Activated naive CD8-positive, alpha-beta T cell treated with anti-CD3 and anti-CD28 coated beads for 36 hours (primary cell): ENCODE measurements at regions not wholly inside any gene's neighbourhood (a gene's known extent, or its start where the extent isn't known, plus 50 kb on each side); places are given as distances from the start of the nearest gene placed in this dataset.
"Not testable (repeated sequence)": the region's sequence is repeated elsewhere in the genome, so short reads cannot be mapped to it uniquely, and the experiment has no call there.

Source experiments
- DNase-seq: peaks from one replicate; pipeline ENCODE4 v3.0.0; 2021
- H3K27ac Mint-ChIP-seq: one replicate; pipeline ENCODE4 v1.8.0; 2022; ENCODE audit warnings: mild to moderate bottlenecking, moderate library complexity, mixed read lengths
- H3K27me3 Mint-ChIP-seq: one replicate; pipeline ENCODE4 v1.8.0; 2022; ENCODE audit warnings: mild to moderate bottlenecking, mixed read lengths
- H3K36me3 Mint-ChIP-seq: one replicate; pipeline ENCODE4 v1.8.0; 2021; ENCODE audit warnings: mild to moderate bottlenecking, mixed read lengths
- H3K4me1 Mint-ChIP-seq: one replicate; pipeline ENCODE4 v1.8.0; 2021; ENCODE audit warnings: mixed read lengths
- H3K4me3 Mint-ChIP-seq: one replicate; pipeline ENCODE4 v1.8.0; 2022; ENCODE audit warnings: mild to moderate bottlenecking, moderate library complexity, mixed read lengths
- H3K9me3 Mint-ChIP-seq: one replicate; pipeline ENCODE4 v1.8.0; 2022; ENCODE audit warnings: mixed read lengths

DNA sequence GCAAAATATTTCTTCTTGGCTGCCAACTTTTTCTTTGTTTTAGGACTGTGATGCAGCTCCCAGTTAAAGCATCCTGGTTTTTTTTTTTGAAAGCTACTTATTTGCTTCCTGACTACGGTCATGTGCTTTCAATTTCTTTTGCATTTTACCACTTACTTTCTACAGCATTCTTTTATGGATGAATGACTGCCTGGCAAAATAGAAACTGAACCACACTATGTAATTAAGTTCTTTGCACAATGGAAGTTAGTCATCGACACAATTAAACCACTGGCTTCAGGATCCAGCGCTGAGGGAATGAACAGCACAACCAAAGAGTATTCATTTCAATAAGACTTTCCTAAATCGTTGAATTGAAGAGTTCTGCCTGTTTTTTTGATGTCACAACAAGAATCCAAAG is 82.2 kb upstream of the EPHA3 start:
- Mint-ChIP-seq H3K27ac (no peak overlapping the region), H3K36me3 (no peaks in the 10 kb centered on the region), H3K27me3 (no peaks in the 10 kb centered on the region), H3K4me3 (no peak overlapping the region), H3K9me3 (peaks cover 1% of the 10 kb centered on the region), H3K4me1 (no peaks in the 10 kb centered on the region)
- DNase-seq = no peak

GRCh38 chr3:89032346-89033013 is 74.9 kb upstream of the EPHA3 start:
- Mint-ChIP-seq H3K27ac (no peak overlapping the region), H3K9me3 (peaks cover 2% of the 10 kb centered on the region), H3K4me3 (no peak overlapping the region), H3K27me3 (no peaks in the 10 kb centered on the region), H3K4me1 (no peaks in the 10 kb centered on the region), H3K36me3 (no peaks in the 10 kb centered on the region)
- no peak for DNase-seq

- DNase-seq, H3K27me3 Mint-ChIP-seq, H3K36me3 Mint-ChIP-seq, H3K4me1 Mint-ChIP-seq, H3K4me3 Mint-ChIP-seq, H3K9me3 Mint-ChIP-seq, H3K27ac Mint-ChIP-seq: not testable (repeated sequence)
Measured at GRCh38 chr3:89034723-89035122, 72.7 kb upstream of the EPHA3 start.

DNA sequence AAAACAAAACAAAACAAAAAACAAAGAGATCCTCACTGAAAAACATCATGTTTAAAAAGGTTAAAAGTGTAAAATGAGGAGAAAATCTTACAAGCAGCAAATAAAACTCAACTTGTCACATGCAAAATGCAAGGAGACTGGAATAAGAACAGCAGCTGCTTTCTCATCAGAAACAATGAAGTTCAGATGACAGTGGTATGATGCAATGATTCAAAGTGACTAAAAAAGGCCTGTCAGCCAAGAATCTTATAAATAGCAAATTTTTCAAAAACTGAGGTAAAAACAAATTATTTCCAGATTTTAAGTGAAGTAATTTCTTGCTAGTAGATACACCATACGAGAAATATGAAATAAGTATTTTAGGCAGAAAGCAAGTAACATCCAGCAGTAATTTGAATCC is 68.6 kb upstream of the EPHA3 start:
- DNase-seq = no peak
- H3K36me3 Mint-ChIP-seq = no peaks in the 10 kb centered on the region
- peaks cover 2% of the 10 kb centered on the region for H3K9me3 Mint-ChIP-seq
- H3K4me1 Mint-ChIP-seq = no peaks in the 10 kb centered on the region
- no peaks in the 10 kb centered on the region for H3K27me3 Mint-ChIP-seq
- no peak overlapping the region for H3K4me3 Mint-ChIP-seq
- H3K27ac Mint-ChIP-seq = no peak overlapping the region

- H3K27me3 Mint-ChIP-seq = no peaks in the 10 kb centered on the region
- H3K36me3 Mint-ChIP-seq = no peaks in the 10 kb centered on the region
- no peak overlapping the region for H3K4me3 Mint-ChIP-seq
- no peaks in the 10 kb centered on the region for H3K9me3 Mint-ChIP-seq
- no peak for DNase-seq
- H3K4me1 Mint-ChIP-seq = no peaks in the 10 kb centered on the region
- H3K27ac Mint-ChIP-seq = no peak overlapping the region
Measured at GRCh38 chr3:89042236-89042835, 65.1 kb upstream of the EPHA3 start.

- Mint-ChIP-seq H3K27me3 (no peaks in the 10 kb centered on the region), H3K27ac (no peak overlapping the region), H3K4me1 (no peaks in the 10 kb centered on the region), H3K4me3 (no peak overlapping the region), H3K36me3 (no peaks in the 10 kb centered on the region), H3K9me3 (no peaks in the 10 kb centered on the region)
- no peak for DNase-seq
Measured at GRCh38 chr3:89043406-89043932, 64.0 kb upstream of the EPHA3 start.

DNA sequence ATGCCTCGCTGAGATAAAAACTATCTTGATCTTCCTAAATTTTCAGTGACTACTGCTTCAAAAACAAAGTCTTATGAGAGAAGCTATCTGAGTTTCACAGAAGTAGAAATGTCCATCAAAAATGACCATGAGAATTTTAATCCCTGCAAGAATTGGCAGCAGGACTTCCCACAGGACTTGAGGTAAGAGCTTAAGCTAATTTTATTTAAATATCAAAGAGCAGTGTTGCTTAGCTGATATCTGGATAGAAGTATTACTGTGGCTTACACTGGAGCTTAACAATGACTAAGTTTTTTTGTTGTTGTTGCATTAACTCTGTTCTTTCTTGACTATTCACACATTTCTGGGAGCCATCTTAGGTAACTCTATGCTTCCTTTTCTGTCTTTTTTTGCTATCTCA is 60.8 kb upstream of the EPHA3 start:
- Mint-ChIP-seq H3K9me3 (peaks cover 3% of the 10 kb centered on the region), H3K4me3 (no peak overlapping the region), H3K36me3 (no peaks in the 10 kb centered on the region), H3K4me1 (no peaks in the 10 kb centered on the region), H3K27ac (no peak overlapping the region), H3K27me3 (no peaks in the 10 kb centered on the region)
- DNase-seq = no peak

DNA sequence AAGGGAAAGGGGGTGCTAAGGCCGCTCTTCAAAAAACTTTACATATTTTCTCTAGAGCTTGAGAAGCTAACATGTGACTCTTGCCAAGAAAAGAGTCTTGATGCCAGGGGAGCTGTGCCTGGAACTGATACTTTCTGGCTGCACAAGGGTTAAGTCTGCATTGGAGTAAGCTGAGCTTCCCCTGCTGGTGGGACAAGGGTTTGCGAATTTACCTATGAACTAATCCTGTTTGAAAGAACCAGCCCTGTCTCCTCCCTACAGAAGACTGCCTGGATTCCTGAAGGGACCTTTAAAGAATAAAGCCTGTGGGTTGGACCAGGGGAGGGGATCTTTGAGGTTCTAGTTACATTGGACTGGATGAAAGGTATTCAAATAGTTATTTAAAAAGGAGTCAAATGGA is 58.3 kb upstream of the EPHA3 start:
- DNase-seq = no peak
- Mint-ChIP-seq H3K4me3 (no peak overlapping the region), H3K36me3 (no peaks in the 10 kb centered on the region), H3K27ac (no peak overlapping the region), H3K27me3 (no peaks in the 10 kb centered on the region), H3K4me1 (no peaks in the 10 kb centered on the region), H3K9me3 (peaks cover 3% of the 10 kb centered on the region)

- Mint-ChIP-seq H3K27ac (no peak overlapping the region), H3K4me1 (no peaks in the 10 kb centered on the region), H3K9me3 (peaks cover 6% of the 10 kb centered on the region), H3K4me3 (no peak overlapping the region), H3K27me3 (no peaks in the 10 kb centered on the region), H3K36me3 (no peaks in the 10 kb centered on the region)
- DNase-seq = no peak
Measured at GRCh38 chr3:89052386-89052785, 55.0 kb upstream of the EPHA3 start.

GRCh38 chr3:89057398-89057797 is 50.0 kb upstream of the EPHA3 start:
- no peak for DNase-seq
- Mint-ChIP-seq H3K36me3 (no peaks in the 10 kb centered on the region), H3K4me1 (no peaks in the 10 kb centered on the region), H3K27ac (no peak overlapping the region), H3K4me3 (no peak overlapping the region), H3K9me3 (peaks cover 3% of the 10 kb centered on the region), H3K27me3 (no peaks in the 10 kb centered on the region)
